ENCODE measurements at regions not wholly inside any gene's neighbourhood (a gene's known extent, or its start where the extent isn't known, plus 50 kb on each side); places are given as distances from the start of the nearest gene placed in this dataset.

GRCh38 chr5:56282951-56283350, 49.8 kb upstream of the ANKRD55 start:
- no peak for DNase-seq

All from NCI-H187 (cell line).